ENCODE measurements at regions not wholly inside any gene's neighbourhood (a gene's known extent, or its start where the extent isn't known, plus 50 kb on each side); places are given as distances from the start of the nearest gene placed in this dataset.

DNA sequence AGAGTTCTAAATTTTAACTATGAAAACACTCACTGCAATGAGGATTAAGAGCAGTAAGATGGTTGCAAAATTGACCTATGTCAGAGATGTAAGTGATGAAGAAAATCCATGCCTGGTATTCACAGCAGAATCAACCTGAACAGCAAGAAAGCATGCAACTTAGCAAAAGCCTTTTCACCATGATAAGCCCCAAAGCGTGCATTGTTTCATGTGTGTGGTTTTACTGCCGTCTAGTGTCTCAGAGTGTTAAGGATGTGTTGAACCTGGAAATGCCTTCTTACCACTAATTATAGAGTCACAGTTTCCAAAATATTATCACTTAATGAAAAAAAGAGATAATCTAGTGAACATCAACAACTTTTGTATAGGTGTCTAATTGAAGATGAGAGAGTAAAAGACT lies 415.2 kb upstream of the TRPC7 start:
- no peaks in the 10 kb centered on the region for H3K27me3 ChIP-seq
- TF ChIP-seq, protein P1, sequence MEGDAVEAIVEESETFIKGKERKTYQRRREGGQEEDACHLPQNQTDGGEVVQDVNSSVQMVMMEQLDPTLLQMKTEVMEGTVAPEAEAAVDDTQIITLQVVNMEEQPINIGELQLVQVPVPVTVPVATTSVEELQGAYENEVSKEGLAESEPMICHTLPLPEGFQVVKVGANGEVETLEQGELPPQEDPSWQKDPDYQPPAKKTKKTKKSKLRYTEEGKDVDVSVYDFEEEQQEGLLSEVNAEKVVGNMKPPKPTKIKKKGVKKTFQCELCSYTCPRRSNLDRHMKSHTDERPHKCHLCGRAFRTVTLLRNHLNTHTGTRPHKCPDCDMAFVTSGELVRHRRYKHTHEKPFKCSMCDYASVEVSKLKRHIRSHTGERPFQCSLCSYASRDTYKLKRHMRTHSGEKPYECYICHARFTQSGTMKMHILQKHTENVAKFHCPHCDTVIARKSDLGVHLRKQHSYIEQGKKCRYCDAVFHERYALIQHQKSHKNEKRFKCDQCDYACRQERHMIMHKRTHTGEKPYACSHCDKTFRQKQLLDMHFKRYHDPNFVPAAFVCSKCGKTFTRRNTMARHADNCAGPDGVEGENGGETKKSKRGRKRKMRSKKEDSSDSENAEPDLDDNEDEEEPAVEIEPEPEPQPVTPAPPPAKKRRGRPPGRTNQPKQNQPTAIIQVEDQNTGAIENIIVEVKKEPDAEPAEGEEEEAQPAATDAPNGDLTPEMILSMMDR (IDR thresholded peaks at IDR 0.05): no peak
- no peak for DNase-seq
- no peaks in the 10 kb centered on the region for H3K4me1 ChIP-seq
- intact Hi-C loops (cut with DNase I): no loop called here
- no peak for ATAC-seq
- H3K9me3 ChIP-seq: no peaks in the 10 kb centered on the region
- no peak overlapping the region for H3K4me3 ChIP-seq
- H3K36me3 ChIP-seq: no peaks in the 10 kb centered on the region
- H3K27ac ChIP-seq: no peak overlapping the region

DNA sequence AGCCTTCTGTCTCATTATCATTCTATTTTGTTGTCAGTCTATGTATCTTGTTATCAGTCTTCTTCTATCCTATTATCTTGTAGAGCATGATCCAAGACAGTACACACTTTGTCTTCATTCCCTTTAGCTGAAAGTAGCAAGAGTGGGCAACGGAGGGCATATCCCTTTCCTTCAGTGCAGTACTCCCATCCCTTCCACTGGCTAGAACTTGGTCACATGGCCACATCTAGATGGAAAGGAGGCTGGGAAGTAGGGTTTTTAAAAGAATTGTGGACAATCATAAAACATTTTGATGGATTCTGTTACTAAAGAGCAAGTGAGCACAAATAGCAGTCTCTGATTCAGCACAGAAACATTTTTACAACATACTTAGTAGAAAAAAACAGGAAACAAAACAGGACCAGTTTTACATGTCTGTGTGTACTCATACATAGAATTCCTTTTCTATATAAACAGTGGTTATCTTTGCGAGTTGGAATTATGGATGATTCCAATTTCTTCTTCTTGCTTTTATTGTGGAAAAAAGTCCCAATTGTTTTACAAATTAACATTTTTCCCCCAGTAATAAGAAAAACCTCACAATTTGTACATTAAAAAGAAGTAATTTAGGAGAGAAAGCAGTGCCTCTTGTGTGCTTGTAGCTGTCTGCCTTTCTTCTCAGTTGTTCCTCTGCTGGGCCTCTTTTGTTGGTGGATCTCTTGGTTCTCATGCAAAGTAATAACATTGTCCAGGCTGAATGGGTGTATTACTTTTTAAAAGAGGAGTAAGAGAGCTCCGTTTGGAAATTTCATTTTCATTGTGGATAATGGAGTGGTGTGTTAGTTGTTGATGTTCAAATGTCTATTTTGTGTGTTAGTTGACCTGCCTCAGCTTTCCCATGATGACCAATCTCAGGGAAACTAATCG lies 410.9 kb upstream of the TRPC7 start:
- TF ChIP-seq, protein P1 (IDR thresholded peaks at IDR 0.05): no peak
- Histone ChIP-seq H3K4me1 (no peaks in the 10 kb centered on the region), H3K27ac (no peak overlapping the region), H3K27me3 (no peaks in the 10 kb centered on the region), H3K36me3 (no peaks in the 10 kb centered on the region), H3K9me3 (no peaks in the 10 kb centered on the region), H3K4me3 (no peak overlapping the region)
- DNase-seq (no peak), ATAC-seq (no peak)
- intact Hi-C loops (cut with DNase I): no loop called here

DNA sequence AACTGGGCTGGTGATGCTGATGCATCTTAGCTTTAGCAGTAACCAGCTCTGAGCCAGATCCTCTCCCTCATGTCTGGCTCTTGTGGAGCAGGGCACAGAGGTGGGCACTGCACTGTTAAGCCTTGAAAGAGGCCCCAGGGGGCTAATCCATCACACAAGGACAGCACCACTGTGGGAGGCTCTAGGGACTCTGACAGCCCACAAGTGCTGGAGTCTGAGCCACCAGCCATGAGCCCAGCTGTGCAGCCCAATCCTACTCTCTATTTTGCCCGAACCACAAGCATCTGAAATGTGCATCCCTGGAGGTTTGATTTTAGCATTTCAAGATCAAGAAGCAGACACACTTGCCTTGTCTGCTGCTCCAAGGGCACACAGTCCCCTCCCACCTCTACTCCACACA lies 407.1 kb upstream of the TRPC7 start:
- H3K4me1 ChIP-seq: no peaks in the 10 kb centered on the region
- no peak overlapping the region for H3K4me3 ChIP-seq
- intact Hi-C loops (cut with DNase I): no loop called here
- no peak overlapping the region for H3K27ac ChIP-seq
- DNase-seq: no peak
- no peaks in the 10 kb centered on the region for H3K27me3 ChIP-seq
- H3K9me3 ChIP-seq: no peaks in the 10 kb centered on the region
- no peak for ATAC-seq
- H3K36me3 ChIP-seq: no peaks in the 10 kb centered on the region
- TF ChIP-seq, protein P1 (IDR thresholded peaks at IDR 0.05): no peak

DNA sequence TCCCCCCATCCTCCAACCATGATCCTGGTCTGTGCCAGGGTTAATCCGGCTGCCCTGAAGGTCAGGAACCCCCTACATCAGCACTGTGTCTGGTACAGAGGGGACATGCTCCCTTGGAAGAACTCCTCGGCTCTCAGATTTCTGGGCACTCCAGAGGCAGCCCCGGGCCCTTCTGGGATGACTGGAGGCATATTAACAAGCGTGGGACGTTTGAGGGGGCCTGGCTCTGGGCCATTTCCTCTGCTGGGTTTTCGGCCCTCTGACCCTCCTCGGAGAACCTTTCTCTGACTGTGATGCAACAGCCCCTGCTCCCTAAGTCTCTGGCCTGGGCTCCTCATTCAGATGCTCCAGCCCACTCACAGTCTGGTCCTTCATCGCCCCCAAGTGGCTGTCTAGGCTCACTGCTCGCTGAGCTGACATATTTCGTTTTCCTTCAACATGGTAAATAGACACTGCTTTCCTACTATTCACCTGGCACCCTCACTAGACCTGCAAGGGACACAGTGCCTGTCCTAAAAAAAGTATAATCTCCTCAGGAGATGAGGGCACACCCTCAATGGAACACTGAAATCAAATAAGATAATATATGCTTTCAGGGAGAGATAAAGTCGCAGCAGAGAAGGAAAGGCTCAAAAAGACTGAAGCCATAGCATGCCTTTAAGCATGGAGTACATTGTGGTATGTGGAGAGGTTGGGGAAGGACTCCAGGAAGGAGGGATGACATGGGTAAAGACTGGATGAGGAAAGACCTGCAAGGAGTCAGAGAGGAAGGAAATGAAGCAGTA lies 404.7 kb upstream of the TRPC7 start:
- TF ChIP-seq, protein P1 (IDR thresholded peaks at IDR 0.05): peak; percentile 54 to 71
- H3K36me3 ChIP-seq: no peaks in the 10 kb centered on the region
- no peaks in the 10 kb centered on the region for H3K27me3 ChIP-seq
- H3K4me3 ChIP-seq: no peak overlapping the region
- H3K27ac ChIP-seq: no peak overlapping the region
- no peaks in the 10 kb centered on the region for H3K4me1 ChIP-seq
- ATAC-seq (peak; percentile 96), DNase-seq (peak; percentile 37 to 76 (median 42))
- intact Hi-C loops (cut with DNase I): loop anchor here in 1 of 2 donors (10.0 kb wide), 1 partner anchor 525 kb away; no protein-coding TSS in a partner anchor
- no peaks in the 10 kb centered on the region for H3K9me3 ChIP-seq

DNA sequence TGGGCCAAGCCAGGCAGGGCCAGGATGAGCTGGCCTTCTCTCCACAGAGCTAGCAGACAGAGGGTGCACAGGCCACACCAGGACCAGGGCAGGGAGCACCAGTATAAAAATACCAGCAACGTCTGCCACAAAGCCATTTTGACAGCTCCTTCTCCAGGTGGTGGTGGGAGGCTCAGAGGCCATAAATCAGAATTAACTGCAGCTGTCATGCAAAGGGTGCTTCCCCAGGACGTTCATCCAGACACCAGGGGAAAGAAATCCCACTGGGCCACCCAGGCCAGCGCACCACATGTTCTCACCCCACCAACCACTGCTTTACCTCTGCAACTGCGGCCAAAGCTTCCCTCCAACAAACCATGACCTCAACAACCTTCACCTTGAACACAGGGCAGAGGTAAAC lies 403.7 kb upstream of the TRPC7 start:
- ATAC-seq: no peak

More for the DNA sequence above, 403.7 kb upstream of the TRPC7 start:
- Histone ChIP-seq H3K4me1 (no peaks in the 10 kb centered on the region), H3K27ac (no peak overlapping the region), H3K27me3 (no peaks in the 10 kb centered on the region), H3K9me3 (no peaks in the 10 kb centered on the region), H3K4me3 (no peak overlapping the region), H3K36me3 (no peaks in the 10 kb centered on the region)
- no peak for DNase-seq
- intact Hi-C loops (cut with DNase I): loop anchor here in 1 of 2 donors (10.0 kb wide), 1 partner anchor 524 kb away; no protein-coding TSS in a partner anchor
- TF ChIP-seq, protein P1 (IDR thresholded peaks at IDR 0.05): no peak

Measured in left lung (tissue), 4 donors.